ENCODE measurements at regions not wholly inside any gene's neighbourhood (a gene's known extent, or its start where the extent isn't known, plus 50 kb on each side); places are given as distances from the start of the nearest gene placed in this dataset.

DNA sequence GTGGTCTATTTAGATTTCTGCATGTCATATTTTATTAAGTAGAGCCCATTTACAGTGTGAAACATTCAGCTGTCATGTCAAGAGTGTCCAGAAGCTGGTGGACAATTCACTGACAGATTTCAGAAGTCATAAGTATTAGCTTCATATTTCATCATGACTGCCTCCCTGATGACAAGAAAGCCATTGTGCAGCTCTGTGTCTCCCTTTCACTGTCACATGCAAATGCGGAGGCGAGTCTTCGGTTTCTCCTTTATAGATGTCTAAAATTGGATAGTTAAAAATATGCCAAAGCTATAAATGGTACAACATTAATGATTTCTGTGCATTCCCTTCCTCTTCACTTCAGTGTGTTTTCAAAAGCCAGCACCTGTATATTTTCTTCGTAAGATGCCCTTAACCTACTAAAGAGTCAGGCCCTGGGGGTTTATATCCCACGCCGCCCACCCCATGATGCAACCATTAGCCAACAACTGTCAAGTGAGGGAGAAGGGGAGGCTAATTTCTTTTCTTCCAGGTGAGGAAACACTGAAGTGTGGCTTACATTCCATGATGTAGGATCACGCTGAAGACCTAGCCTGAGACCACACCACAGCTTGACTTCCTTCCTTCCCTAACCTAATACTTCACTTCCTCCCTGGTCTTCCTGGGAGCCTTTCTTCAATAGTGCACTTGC, 99.6 kb upstream of the DDX18 start:
- DNase-seq (ENCODE audit: low spot score), result peak; percentile 18

DNA sequence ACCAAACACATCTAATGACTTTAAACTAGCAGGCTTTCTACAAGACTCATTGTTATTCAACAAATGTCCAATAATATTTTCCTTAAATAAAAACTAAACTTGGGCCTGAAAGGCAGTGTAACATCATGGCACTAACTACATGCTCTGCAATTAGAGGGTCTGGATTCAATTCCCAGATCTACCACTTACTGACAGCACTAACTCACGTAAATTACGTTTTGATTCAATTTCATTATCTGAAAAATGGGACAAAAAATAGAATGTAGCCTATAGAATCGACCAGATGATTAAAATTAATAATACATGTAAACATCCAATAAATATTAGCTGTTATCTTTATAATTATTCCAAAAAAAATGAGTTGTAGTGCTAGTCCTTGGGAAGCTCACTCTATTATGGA, 98.0 kb upstream of the DDX18 start:
- DNase-seq (ENCODE audit: low spot score), result no peak

DNA sequence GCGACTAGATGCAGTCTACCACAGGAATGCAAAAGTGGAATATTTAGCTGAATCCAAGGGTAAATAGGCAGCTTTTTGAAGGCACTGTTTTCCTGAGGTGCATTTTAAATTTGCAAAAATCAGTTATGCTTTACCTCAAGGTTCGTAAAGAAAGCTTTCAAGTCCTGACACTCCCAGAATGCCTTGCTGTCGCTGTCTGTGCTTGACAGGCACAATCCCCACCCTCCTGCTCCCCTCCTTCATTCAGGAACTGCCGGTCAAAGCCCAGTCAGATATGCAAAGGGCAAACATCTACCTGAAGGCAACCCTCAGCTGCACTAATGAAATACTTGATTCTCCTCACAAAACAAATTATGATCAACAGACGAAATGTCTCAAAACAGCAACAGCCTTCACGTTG, 97.4 kb upstream of the DDX18 start:
- no peak for DNase-seq (ENCODE audit: low spot score)

DNA sequence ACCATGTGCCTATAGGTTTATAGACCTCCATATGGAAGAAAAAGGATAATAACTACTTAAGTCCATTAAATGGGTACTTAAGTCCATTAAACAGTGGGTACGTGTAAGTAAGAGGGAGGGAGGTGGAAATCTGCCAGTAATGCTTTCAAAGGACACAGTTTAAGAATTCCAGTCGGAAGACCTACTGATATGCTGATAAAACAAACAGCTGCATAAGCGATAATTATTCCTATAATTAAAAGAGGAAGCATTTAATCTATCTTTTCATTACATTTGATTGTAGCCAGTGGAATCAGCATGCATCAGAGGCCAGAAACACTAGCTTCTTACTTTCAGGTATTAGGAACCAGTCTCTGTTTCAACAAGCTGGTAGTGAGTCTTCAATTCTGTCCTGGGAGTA, 96.4 kb upstream of the DDX18 start:
- no peak for DNase-seq (ENCODE audit: low spot score)

DNA sequence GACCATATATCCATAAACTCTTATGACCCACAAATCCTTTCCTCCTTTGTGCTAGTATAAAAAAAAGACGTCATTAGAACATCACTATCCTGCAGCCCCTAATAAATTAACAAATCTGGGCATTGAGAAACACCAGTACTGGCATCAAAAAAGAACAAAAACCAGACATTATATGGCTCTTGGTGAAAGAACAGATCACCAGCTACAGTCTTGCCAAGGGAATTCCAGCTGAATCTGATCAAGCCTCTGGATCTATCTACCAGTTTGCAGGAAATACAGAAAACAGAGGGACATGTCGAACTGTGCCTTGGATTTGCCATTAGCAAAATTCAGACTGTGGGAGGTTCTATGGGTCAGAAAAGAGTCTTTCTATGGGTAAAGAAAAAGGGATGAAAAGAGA, 93.7 kb upstream of the DDX18 start:
- no peak for DNase-seq (ENCODE audit: low spot score)

DNA sequence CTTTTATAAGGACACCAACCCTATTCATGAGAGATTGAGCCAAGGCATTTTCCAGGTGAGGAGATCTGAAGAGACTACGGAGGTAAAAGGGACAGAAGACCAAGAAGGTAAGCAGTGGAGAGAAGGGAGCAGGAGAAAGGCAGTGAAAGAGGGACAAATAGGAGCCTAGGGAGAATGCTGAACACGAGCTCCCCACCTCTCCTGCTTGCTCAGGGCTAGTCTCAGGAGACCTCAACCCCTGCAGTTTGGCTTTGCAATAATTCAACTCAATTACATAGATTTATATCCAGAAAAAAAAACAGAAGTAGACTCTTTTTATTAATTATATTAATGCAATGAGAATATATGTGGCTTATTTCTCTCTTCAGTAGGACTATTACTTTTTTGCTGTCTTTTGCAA, 91.0 kb upstream of the DDX18 start:
- DNase-seq (ENCODE audit: low spot score), result no peak

DNA sequence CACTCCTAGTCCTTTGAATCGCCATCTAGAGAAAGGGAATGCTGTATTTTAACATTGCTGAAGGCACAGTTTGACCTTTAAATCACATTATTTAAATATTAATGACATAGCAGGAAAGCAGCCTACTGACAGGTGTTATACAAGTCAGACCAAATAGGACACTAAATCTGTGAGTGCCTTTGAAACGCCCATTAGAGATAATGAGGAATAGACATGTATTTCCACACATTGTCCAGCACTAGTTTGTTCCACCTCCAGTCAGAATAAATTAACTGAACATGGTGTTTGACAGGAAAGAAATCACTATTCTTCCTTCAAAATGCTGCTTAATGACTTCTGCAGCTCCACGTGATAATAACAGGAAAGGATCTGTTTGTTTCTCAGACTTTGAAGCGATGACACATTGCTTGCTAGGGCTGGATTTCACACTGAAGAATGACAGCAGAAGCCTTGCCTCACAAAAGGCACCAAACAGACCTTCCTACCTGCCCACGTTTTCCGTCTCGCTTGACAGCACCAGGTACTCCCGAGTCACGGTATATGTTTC, 90.5 kb upstream of the DDX18 start:
- no peak for DNase-seq (ENCODE audit: low spot score)

DNA sequence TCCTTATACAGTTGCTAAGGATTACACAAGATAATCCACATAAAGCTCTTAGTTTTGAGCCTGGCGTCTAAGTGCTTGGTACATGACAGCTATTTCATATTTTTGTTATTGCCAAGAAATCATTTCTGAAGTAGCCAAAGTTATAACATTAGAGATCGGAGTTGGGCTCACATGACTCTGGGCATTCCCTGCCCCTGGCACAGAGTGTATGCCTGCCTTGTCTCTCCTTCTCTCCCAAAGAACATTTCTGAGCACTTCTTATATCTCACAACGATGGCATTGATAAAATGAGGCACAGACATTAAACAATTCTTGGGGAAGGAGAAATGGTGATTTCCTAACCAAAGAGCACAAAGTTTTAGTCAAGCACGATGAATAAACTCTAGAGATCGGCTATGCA, 87.7 kb upstream of the DDX18 start:
- DNase-seq (ENCODE audit: low spot score), result peak; percentile 19

DNA sequence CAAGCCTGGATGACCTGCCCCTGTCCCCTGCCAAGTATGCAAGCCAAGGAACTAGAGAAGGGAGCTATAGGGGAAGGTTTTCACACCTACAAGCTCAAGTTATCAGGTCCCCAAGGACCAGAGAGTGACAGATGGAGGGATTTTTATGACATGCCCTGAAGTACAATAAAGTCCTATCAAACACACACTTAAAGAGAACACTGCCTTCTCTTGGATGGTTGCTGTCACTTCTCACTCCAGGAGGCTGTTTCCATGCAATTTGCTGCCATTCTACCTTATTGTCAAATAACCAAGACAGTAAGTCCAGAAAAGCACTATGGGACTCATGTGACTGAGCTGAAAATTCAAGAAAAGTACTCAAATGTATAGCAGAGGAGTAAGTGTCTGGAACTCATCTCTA, 76.6 kb upstream of the DDX18 start:
- DNase-seq (ENCODE audit: low spot score), result no peak

DNA sequence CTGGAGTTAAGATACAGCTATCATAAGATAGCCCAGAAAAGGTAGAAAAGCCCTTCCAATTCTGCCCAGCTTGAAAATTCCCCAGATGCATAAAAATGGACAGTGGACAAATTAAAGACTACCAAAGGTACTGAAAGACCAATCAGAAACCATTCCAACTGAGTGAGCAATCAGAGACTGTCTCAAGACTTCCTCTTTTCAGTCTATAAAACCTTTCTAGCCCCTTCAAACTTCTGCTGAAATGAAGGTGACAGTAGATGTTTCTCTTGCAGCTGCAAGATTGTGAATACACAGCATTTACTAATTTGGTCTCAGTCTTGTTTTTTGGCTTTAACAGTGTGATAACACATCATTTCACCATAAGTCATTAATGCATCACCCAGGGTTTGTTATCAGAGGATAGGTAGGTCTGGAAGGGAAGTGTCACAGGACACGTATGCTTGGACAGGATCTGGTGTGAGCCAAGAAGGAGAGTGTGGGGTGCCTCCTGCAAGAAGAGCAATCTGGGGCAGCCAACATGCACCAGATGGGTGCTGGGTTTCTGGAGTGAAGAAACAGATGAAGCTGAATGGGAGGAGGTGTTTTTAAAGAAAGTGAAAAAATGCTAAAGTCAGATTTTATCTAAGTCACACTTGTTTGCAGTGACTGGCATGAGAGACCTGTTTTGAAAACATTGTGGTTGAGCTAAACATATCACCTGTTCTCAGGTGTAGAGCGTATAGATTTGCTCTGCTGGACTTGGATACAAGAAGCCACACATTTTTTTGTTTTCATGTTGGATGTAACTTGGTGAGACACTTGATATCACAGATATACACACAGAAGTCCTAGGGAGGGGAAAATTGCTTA, 75.3 kb upstream of the DDX18 start:
- no peak for DNase-seq (ENCODE audit: low spot score)

DNA sequence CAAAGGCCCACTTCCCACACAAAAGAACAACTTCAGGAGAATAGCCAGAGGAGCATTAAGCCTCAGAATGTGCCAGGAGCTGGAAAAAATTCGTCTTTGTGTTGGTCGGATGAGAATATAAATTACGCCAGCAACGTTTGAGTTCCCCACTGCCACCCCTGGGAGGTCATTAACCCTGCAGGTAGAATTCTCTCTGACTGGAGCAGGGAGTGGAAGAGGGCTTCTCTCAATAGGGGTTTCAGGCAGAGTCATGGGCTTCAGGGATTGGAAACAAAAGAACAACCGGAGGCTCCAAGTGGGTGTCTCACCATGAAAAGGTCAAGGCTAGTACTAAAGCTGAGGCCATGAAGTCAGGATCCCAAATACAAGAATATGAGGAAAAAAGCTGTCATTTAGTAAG, 69.0 kb upstream of the DDX18 start:
- no peak for DNase-seq (ENCODE audit: low spot score)

DNA sequence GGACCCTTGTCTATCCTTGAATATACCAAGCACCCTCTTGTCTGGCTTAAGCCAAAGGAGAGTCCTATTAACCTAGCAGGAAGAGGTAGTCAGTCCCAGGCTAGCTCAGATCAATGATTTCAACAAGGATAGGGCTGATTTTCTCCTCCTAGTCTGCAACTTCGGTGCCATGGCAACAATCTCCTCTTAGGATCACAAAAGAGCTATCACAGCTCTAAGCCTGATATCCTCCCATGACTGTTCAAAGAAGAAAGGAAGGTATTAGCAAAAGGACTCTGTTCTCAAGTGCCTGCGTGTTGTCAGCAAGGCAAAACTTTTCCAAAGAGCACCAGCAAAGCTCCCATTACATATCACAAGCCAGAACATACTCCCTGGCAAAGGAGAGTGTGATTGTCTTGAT, 58.7 kb upstream of the DDX18 start:
- no peak for DNase-seq (ENCODE audit: low spot score)

DNA sequence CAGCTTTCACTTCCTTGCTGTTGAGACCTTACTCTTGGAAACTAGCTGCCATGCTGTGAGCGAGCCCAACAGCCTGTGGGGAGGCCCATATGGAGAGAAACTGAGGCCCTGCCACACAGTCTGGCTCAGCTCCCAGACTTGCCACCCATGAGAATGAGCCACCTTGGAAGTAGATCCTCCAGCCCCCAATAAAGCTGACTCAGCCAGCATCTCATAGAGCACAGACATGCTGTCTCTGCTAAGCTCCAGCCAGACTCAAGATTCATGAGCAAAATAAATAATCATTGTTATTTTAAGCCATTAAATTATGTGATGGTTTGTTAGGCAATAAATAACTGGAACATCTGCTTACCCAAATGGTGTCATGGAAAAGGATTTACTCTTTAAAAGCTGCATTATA, 53.6 kb upstream of the DDX18 start:
- DNase-seq (ENCODE audit: low spot score), result no peak

DNA sequence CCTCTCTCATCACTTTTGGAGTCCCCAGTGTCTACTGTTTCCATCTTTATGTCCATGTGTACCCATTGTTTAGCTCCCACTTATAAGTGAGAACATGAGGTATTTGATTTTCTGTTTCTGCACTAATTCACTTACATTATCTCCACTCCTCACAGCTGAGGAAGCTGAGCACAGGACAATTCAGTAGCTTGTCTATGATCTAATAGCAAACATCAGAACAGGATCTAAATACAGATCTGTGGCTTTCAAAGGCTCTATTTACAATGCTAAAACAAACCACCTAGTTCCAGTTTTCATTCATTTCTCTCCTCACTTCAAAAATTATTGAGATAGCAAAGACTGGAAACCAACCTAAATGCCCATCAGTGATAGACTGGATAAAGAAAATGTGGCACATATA, 52.0 kb upstream of the DDX18 start:
- no peak for DNase-seq (ENCODE audit: low spot score)

DNA sequence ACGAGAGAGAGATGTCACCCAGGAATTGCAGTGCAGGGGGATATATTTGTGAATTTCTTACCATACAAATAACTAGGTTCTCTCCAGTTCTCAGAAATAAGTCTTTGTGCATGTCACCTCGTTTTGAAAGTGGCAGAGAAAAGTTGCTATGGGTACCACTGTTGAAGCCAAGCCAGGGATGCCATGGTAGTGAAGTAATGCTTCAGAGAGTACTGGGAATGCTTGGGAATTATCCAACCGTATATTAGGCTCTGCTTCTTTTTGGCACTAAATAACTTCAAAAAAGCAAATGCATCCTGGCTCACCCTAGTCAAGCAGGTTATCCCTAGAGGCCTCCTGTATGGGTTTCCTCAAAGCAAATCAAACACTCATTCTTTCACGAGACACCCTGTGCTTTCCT, 50.7 kb upstream of the DDX18 start:
- no peak for DNase-seq (ENCODE audit: low spot score)

Data from COLO829 (cell line).